Activated naive CD4-positive, alpha-beta T cell (primary cell): ENCODE measurements at regions not wholly inside any gene's neighbourhood (a gene's known extent, or its start where the extent isn't known, plus 50 kb on each side); places are given as distances from the start of the nearest gene placed in this dataset.
"Not testable (repeated sequence)": the region's sequence is repeated elsewhere in the genome, so short reads cannot be mapped to it uniquely, and the experiment has no call there.

ENCODE experiments used
- DNase-seq, 4 experiments: peaks; one replicate each; lab custom pipeline; 2025; lab: John Stamatoyannopoulos, UW

DNA sequence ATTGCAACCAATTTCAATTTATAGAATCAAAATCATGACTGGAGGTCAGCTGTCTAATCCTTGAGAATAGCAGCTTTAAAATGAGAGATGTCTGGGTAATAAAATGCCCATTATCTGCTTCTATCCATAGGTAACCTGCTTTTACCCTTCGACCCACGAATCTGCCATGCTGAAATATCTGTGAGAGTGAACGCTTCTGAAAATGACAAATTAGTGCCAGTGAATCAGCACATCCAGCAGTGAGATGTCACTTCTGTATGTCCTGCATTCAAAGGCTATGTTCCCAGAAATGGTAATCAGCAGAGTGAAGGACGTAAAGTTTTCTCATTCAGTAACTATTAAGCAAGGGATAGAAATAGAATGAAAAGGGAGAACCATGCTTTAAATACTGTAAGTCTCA, 532.4 kb upstream of the ITGA1 start:
- no peak for DNase-seq

GRCh38 chr5:52262844-52263243, 524.9 kb upstream of the ITGA1 start:
- DNase-seq = no peak

GRCh38 chr5:52269401-52269800, 518.3 kb upstream of the ITGA1 start:
- DNase-seq = no peak

DNA sequence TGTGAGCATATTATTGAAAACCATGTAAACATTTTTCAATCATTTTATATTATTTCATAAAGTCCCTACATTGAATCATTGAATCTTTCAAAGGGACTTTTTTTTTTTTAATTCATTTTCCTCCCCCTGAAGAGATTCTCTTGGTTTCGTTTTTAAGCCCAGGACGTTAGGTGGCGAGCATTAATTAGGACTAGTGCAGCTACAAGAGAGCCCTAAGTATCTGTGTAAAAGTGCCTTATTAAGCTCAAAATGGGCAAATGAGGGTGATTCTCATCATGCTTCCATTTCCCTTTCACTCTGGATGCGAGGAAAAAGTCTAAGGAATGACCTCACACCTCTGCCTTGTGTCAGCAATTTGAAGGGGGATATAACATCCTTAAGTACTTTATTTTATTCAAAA, 517.9 kb upstream of the ITGA1 start:
- no peak for DNase-seq

- DNase-seq = no peak
Observed at GRCh38 chr5:52275639-52276038, 512.1 kb upstream of the ITGA1 start.

DNA sequence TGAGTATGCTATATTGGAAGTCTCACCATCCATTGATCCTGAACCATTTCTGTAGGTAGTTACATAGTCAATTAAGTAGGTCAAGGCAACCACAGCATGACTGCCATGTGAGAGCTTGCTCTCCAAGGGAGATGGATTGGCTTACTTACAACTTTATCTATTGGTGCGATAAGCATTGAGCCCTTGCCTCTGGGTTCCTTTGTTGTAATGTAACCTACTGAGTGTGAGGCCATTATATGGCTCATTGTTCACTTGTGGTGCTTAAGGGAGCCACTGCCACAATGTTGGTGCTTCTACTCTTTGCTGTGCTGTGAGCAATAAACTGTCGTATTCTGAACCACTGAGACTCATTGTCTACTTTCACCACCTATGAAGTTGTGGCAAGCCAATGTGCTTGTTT, 510.6 kb upstream of the ITGA1 start:
- no peak for DNase-seq

GRCh38 chr5:52282647-52283046, 505.1 kb upstream of the ITGA1 start:
- DNase-seq = no peak

- DNase-seq = no peak
Observed at GRCh38 chr5:52283221-52283620, 504.5 kb upstream of the ITGA1 start.

GRCh38 chr5:52300703-52301372, 486.9 kb upstream of the ITGA1 start:
- DNase-seq = no peak

DNA sequence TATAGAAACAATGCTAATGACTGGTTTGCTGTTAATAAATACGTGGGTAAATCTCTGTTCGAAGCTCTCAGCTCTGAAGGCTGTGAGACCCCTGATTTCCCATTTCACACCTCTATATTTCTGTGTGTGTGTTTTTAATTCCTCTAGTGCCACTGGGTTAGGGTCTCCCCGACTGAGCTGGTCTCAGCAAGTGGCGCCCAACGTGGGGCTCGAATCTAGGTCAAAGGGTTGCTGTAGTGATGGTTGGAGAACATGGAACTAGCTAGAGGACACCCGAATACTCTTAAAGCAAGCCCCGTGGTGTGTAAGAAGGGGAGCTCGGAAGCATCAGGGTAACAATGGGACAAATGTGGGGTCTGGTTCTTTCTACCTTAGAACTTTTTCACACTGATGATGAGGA, 482.9 kb upstream of the ITGA1 start:
- DNase-seq = not testable (repeated sequence)

DNA sequence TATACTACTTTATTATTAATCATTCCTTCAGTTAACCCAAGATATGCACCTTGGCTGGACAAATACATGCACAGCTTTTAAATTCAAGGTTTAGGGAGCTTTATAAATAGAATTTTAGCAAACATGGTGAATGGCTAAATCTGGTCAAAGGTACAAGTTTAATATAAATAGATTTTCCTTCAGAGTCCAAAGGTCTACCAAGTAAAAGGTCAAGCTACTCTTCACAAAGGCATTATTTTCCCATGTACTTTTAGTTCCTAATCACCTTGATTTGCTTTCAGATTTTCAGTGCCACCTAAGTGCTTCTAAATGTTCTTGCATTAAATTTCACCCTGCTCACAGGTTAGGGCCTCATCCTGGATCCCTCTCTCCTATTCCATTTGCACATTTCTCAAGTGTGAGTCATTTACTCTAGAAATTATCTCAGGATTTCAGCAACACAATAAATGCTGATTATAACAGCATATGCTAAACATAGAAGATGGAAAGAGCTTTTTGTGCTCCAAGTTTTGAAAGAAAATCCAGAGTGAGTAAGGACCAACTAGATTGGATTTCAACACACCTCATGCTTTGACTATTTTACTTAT, 459.4 kb upstream of the ITGA1 start:
- no peak for DNase-seq

DNA sequence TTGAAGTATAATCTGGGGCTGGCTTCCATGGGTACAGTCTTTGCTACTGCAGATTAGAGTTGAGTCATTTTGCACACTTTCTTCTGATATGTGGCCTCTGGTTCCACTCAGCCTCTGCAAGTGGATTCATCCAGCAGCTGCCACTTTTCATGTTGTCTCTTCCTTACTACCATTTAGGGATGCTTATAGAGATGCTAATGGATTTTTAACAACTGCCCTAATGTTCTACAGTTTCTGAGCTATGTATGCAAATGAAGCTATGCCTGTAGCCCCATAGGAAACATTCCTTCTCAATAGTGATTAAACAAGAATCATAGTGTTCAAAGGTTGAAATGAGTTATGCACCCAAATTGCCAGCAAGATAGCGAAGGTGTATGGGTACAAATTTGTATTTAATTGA, 456.0 kb upstream of the ITGA1 start:
- DNase-seq = no peak

GRCh38 chr5:52334367-52334766, 453.3 kb upstream of the ITGA1 start:
- no peak for DNase-seq

GRCh38 chr5:52339285-52339684, 448.4 kb upstream of the ITGA1 start:
- no peak for DNase-seq

DNA sequence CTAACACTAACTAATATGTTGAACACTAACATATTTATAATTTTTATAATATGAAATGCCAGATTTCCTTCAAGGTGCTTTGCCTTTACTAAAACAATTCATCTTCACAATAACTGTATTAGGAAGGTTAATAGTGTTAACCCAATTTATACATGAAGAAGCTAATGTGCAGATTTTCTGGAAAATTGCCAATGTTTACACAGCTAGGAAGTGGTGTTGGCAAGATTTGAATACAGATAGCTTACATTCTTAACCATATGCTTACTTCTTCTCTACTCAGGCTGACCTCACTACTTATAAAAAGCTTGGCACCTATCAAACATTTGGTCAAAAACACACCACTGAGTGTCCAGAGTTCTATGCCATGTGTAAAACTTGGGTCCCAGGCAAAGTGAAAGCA, 445.4 kb upstream of the ITGA1 start:
- no peak for DNase-seq

GRCh38 chr5:52356311-52356918, 431.3 kb upstream of the ITGA1 start:
- DNase-seq = no peak

- no peak for DNase-seq
Observed at GRCh38 chr5:52359261-52359660, 428.5 kb upstream of the ITGA1 start.

DNA sequence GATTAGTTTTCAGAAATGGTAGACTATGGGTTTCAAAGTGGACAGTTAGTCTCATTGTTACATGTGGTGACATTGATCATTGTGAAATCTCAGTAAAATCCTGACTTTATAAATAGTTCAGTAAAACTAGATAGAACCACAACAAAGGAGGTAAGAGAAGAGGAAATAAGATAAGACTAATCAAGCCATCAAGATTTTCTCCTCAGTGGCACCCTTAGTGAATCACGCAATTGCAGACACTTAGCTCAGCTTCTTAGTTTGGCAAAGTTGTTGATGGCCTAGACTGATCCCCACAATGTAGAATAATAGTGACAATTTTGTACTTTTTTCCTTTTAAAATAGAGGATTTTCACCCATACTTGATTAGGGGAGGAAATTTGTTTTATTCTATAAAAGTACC, 426.7 kb upstream of the ITGA1 start:
- DNase-seq = no peak

DNA sequence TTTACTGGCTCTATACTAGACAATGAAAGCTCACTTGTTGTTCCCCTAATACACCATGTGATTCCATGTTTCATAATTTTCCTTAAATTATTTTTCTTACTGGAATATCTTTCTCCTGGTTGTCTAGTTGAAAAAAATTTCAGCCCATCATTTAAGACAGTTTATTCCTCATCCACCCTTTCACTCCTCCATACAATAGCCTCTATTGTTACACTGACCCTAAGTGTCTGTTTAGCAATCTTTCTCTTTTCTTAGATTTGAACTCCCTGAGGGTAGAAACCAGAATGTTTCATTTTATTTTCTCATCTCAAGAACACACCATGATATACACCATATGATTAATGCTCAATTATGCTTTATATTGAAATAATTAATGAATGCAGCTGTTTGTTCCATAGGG, 413.4 kb upstream of the ITGA1 start:
- no peak for DNase-seq

DNA sequence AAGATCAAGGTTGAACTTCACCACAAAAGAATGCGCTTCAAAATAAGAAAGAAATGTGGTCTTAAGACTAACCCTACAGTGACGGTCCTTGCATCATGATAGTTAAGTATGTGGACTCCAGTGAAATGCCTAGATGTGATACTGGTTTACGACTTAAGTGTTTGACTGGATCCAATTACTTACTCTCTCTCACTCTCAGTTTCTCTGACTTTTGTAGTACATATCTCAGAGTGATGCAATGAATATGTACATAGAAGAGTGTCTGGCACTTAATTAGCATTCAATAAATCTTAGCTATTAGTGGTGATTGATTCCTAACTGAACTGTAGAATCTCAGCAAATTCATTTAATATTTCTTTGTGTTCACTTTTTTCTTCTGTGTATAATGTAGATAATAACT, 411.7 kb upstream of the ITGA1 start:
- DNase-seq = no peak

DNA sequence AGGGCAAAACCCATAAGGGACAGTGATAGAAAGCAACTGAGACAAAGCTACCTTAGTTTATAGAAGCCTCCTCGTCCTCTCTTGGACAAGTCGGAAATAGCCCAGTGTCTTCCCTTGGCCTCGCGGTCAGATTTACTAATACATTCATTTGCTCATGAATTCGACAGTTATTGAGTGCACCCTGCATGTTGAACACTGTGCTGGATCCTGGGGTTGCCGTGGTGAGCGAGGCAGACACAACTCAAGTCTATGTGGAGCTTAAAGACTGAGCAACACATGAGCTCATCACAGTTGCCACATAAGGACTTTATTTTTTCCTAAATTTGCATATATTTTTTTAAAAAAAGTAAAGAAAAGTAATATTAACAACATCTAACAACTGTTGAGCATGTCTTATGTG, 411.1 kb upstream of the ITGA1 start:
- DNase-seq = no peak

DNA sequence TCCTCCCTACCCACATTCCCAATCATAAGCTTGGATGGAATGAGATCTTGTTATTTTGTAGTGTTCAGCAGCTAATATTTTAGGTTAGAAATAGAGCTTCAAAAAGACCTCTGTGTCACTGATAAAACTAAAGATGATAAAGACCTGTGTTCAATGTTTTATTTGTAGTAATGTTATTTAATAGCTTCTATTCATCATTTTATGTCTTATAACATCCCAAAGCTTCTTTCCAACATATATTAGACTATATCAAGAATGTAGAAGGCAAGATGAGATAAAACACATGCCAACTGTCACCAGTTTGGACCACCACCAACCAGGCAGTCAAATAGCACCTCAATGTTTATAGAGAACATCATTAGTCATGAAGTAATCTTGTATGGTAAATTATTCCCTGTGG, 409.5 kb upstream of the ITGA1 start:
- DNase-seq = no peak

DNA sequence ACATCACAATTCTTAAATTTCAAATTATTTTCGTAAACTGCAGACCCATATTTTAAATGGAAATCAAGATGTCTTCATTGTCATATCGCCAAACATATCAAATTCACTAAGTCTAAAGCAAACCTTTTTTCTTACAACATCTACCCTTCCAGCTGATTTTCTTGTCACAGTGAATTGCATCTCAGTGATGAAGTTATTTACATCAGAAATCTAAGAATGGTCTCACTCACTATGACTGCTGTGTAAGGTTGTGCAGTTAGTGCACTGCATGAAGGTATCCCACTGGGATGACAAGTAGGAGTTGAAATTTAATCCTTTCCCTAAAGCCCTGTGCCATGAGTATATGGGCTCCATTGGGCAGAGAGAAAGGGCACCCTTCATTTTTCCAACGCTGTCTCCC, 399.4 kb upstream of the ITGA1 start:
- DNase-seq = no peak

GRCh38 chr5:52392321-52392720, 395.4 kb upstream of the ITGA1 start:
- no peak for DNase-seq
